GM18507 (cell line): ENCODE measurements at regions not wholly inside any gene's neighbourhood (a gene's known extent, or its start where the extent isn't known, plus 50 kb on each side); places are given as distances from the start of the nearest gene placed in this dataset.

Experiments used
- DNase-seq: peaks from one replicate; pipeline ENCODE4 v3.0.0; 2011; ENCODE audit warnings: low read depth; ENCODE audit not compliant: insufficient read length; ENCODE audit errors: extremely low spot score
- FAIRE-seq: peaks from 2 replicates; lab custom pipeline; 2011; peaks lifted over from hg19 to GRCh38; lab: Jason Lieb, UNC

GRCh38 chrY:15397556-15398280 lies 873.4 kb downstream of the NLGN4Y start:
- DNase-seq (no peak), FAIRE-seq (no peak)

GRCh38 chrY:15402451-15402850 lies 878.1 kb downstream of the NLGN4Y start:
- DNase-seq, result no peak
- no peak for FAIRE-seq

- no peak for FAIRE-seq
- no peak for DNase-seq
Measured at GRCh38 chrY:15404551-15404950, 880.2 kb downstream of the NLGN4Y start.

DNA sequence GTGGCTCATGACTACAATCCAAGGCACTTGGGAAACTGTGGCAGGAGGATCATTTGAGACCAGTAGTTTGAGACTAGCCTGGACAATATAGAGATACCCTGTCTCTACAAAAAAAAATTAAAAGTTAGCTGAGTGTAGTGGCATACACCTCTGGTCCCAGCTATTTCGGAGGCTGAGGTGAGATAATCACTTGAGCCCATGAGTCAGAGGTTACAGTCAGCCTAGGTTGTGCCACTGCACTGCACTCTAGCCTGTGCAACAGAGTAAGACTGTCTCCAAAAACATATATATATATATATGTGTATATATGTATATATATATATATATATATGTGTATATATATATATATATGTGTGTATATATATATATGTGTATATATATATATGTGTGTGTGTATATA lies 890.8 kb downstream of the NLGN4Y start:
- no peak for DNase-seq
- no peak for FAIRE-seq

DNA sequence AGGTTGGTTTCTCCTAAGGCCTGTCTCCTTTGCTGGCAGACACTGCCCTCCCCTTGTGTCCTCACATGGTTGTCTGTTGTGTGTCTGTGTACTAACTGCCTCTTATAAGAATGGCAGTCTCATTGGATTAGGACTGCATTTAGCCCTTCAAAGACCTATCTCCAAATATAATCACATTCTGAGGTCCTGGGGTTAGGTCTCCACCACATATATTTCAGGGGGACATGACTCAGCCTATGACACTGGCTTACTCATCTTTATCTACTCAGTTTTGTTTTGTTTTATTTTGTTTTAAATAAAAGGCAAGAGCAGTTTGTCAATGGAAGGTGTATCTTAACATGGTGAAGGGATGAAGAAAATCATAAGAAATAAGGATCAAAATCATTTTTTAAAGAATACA lies 894.3 kb downstream of the NLGN4Y start:
- DNase-seq (no peak), FAIRE-seq (no peak)

DNA sequence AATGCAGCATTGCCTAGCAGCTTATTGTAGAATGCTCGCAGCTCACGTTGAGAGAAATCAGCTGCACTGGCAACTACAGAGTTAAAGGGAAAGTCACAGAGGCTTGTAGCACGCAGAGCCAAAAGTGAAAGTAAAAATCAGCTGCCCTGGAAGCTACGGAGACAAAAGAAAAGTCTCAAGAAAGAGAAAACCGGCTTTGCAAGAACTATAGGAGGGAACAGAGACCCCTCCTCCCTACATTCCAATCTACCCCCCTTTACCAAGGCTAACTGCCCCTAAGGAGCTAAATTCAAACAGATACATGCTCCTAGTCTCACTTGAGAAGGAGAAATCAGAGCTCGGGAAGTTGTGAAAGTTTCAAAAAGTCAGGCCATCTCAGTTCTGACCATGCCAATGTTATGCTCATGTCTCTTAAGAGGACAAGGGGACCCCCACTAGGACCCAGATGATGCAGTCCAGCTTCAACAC lies 900.4 kb downstream of the NLGN4Y start:
- peak; percentile 60 for FAIRE-seq
- DNase-seq, result no peak

GRCh38 chrY:15440021-15440695 lies 915.8 kb downstream of the NLGN4Y start:
- no peak for DNase-seq

GRCh38 chrY:15440696-15441408 lies 916.5 kb downstream of the NLGN4Y start:
- FAIRE-seq, result no peak

More at GRCh38 chrY:15440021-15440695, 915.8 kb downstream of the NLGN4Y start:
- FAIRE-seq, result no peak

GRCh38 chrY:15441878-15442277 lies 917.5 kb downstream of the NLGN4Y start:
- FAIRE-seq (no peak), DNase-seq (no peak)

More at GRCh38 chrY:15440696-15441408, 916.5 kb downstream of the NLGN4Y start:
- no peak for DNase-seq

GRCh38 chrY:15445871-15446270 lies 921.5 kb downstream of the NLGN4Y start:
- DNase-seq, result no peak
- no peak for FAIRE-seq

GRCh38 chrY:15446861-15447260 lies 922.5 kb downstream of the NLGN4Y start:
- DNase-seq (no peak), FAIRE-seq (no peak)

DNA sequence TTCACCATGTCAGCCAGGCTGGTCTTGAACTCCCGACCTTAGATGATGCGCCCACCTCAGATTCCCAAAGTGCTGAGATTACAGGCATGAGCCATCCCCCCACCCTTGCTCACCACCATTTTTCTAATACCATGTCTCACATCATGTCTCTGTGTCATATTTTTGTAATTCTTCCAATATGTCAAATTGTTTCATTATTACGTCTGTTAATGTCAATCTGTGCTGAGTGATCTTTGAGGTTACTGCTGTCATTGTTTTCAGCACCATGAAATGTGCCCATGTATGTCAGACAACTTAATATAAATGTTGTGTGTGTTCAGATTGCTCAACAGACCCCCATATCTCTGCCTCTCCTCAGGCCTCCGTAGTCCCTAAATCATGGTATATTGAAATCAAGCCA lies 923.6 kb downstream of the NLGN4Y start:
- DNase-seq (no peak), FAIRE-seq (no peak)

GRCh38 chrY:15455133-15455937 lies 931.0 kb downstream of the NLGN4Y start:
- DNase-seq, result no peak
- FAIRE-seq, result no peak

DNA sequence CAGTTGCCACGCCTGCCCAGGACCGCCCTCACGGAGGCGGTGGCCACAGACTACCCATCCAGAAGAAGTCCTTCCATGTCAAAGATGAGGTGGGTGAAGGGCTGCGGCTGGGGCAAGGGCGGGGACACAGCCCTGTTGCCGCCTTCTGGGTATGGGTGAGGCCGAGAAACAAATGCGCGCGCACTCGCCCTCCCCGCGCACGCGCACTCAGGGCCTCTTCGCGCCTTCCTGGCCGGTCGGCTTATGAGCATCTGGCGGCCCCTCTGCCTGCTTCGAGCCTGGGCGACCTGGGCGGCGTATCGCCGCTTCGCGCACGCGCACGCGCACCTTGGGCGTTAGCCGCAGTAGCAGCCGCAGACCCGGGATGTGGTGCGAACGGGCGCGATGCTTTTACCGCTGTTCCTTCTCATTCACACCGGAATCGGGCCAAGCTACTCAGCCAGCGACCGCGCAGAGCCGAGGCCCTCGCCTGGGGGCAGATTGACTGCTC lies 931.7 kb downstream of the NLGN4Y start:
- DNase-seq, result peak; percentile 44
- peak; percentile 38 for FAIRE-seq

DNA sequence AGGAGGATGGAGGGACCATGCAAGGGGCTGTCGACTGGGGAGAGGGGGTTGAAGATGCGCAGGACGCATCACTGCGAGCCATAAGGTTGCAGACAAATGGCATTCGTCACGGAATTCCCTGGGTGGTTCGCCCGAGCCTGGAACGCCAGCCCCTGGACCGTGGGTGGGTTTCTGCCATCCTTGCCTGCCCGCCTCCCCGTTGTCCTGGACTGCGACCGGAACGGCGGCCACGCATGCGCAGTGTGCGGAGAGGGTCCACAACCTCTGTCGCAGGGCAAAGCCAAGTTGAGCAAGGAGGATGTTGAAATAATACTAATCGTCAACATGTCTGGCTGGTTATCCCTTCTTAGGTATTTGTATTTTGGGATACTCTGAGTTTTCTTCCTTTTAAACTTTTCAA lies 932.2 kb downstream of the NLGN4Y start:
- no peak for DNase-seq

DNA sequence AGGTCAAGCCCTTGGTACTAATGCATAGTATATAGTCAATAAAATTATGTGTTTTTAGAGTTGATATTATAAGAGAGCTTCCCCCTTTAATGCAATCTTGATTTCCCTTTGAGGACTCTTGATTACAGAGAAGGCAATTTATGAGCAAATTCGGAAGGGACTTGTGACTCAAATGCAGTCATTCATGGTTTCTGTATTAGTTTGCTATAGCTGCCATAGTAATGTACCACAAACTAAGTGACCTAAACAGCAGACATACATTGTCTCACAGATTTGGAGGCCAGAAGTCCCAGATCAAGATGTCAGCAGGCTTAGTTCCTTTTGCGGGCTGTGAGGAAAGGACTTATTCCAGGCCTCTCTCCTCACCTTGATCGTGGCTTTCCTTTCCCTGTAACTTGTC lies 933.4 kb downstream of the NLGN4Y start:
- DNase-seq (no peak), FAIRE-seq (no peak)

More for the DNA sequence above, 932.2 kb downstream of the NLGN4Y start:
- FAIRE-seq, result no peak

- DNase-seq (no peak), FAIRE-seq (no peak)
Measured at GRCh38 chrY:15458426-15458825, 934.1 kb downstream of the NLGN4Y start.

DNA sequence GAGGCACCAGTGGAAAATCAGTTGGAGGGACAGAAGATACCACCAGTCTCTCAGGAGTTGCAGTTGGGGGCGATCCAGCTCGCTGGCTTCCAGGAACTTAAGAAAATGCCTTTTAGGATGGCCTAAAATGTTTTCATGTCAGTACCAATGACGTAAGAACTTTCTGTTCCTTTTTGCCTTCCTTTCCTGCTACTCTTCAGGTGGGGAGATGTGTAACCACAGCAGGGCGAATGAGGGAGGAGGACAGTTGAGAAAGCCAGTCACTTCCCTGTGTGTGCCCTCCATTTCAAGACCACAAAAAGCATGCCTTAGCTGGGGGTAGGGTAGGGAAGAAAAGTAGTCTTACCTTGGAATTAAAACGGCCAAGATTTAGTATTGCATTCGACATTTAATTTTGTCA lies 941.6 kb downstream of the NLGN4Y start:
- DNase-seq (no peak), FAIRE-seq (no peak)

GRCh38 chrY:15466891-15467290 lies 942.6 kb downstream of the NLGN4Y start:
- FAIRE-seq, result no peak
- DNase-seq, result no peak
